GM21723 (cell line): ENCODE measurements at regions not wholly inside any gene's neighbourhood (a gene's known extent, or its start where the extent isn't known, plus 50 kb on each side); places are given as distances from the start of the nearest gene placed in this dataset.

Source experiments
- ATAC-seq: cut with Tn5 transposase; IDR thresholded peaks from one replicate; pipeline ENCODE4 v1.9.1; 2021; ENCODE audit warnings: mild to moderate bottlenecking, moderate library complexity; ENCODE audit not compliant: unreplicated experiment

GRCh38 chr9:82208741-82209450 is 220.3 kb downstream of the SPATA31D1 start:
- ATAC-seq = no peak

- no peak for ATAC-seq
Observed at GRCh38 chr9:82209797-82210470, 221.4 kb downstream of the SPATA31D1 start.

GRCh38 chr9:82212885-82213284 is 224.3 kb downstream of the SPATA31D1 start:
- no peak for ATAC-seq

GRCh38 chr9:82216435-82216834 is 227.9 kb downstream of the SPATA31D1 start:
- ATAC-seq = no peak

GRCh38 chr9:82223442-82223841 is 234.9 kb downstream of the SPATA31D1 start:
- no peak for ATAC-seq

- no peak for ATAC-seq
Observed at GRCh38 chr9:82231411-82231810, 242.8 kb downstream of the SPATA31D1 start.

- no peak for ATAC-seq
Observed at GRCh38 chr9:82234160-82234943, 245.8 kb downstream of the SPATA31D1 start.

GRCh38 chr9:82242285-82242963 is 253.9 kb downstream of the SPATA31D1 start:
- ATAC-seq = no peak

- no peak for ATAC-seq
Observed at GRCh38 chr9:82247318-82247717, 258.7 kb downstream of the SPATA31D1 start.

GRCh38 chr9:82252116-82252515 is 263.5 kb downstream of the SPATA31D1 start:
- no peak for ATAC-seq

- no peak for ATAC-seq
Observed at GRCh38 chr9:82254646-82255367, 266.2 kb downstream of the SPATA31D1 start.

GRCh38 chr9:82255481-82256176 is 267.1 kb downstream of the SPATA31D1 start:
- no peak for ATAC-seq

- ATAC-seq = no peak
Observed at GRCh38 chr9:82260691-82261090, 272.1 kb downstream of the SPATA31D1 start.

- ATAC-seq = no peak
Observed at GRCh38 chr9:82263619-82264018, 275.0 kb downstream of the SPATA31D1 start.

GRCh38 chr9:82271106-82271561 is 282.6 kb downstream of the SPATA31D1 start:
- no peak for ATAC-seq

GRCh38 chr9:82273121-82273520 is 284.5 kb downstream of the SPATA31D1 start:
- ATAC-seq = no peak

- no peak for ATAC-seq
Observed at GRCh38 chr9:82275258-82275927, 286.8 kb downstream of the SPATA31D1 start.

- no peak for ATAC-seq
Observed at GRCh38 chr9:82281066-82281465, 292.5 kb downstream of the SPATA31D1 start.

- no peak for ATAC-seq
Observed at GRCh38 chr9:82284758-82285157, 296.2 kb downstream of the SPATA31D1 start.
